ENCODE measurements at regions not wholly inside any gene's neighbourhood (a gene's known extent, or its start where the extent isn't known, plus 50 kb on each side); places are given as distances from the start of the nearest gene placed in this dataset.

DNA sequence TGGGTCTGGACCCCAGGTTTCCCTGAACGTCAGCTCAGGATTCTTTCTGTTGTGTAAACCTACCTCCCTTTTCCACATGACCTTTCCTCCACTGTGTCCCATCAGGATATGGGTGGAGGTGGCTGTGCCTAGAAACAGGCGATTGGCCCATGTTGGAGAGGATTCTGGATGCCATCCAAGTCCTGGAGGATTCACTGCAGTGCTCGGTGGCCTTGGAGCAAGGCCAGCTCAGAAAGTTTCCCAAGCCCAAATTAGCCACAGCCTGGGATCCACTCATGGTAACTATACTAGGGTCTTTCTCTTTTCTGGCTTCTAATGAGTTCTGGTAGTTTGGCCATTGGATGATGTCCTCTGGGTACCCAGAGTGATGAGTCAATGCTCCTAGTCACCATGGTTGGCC, 141.6 kb downstream of the SNX19 start:
- peak overlapping the region; percentile 48; the same call in 1 of the 2 replicates for H3K27ac ChIP-seq (ENCODE audit: low read length)
- no peaks in the 10 kb centered on the region for H3K9me3 ChIP-seq (ENCODE audit: control insufficient read depth, insufficient read depth, low read depth, low read length)
- TF ChIP-seq POLR2AphosphoS5 (IDR thresholded peaks at IDR 0.05; ENCODE audit: low read depth, low read length): no peak
- TF ChIP-seq, protein P1, sequence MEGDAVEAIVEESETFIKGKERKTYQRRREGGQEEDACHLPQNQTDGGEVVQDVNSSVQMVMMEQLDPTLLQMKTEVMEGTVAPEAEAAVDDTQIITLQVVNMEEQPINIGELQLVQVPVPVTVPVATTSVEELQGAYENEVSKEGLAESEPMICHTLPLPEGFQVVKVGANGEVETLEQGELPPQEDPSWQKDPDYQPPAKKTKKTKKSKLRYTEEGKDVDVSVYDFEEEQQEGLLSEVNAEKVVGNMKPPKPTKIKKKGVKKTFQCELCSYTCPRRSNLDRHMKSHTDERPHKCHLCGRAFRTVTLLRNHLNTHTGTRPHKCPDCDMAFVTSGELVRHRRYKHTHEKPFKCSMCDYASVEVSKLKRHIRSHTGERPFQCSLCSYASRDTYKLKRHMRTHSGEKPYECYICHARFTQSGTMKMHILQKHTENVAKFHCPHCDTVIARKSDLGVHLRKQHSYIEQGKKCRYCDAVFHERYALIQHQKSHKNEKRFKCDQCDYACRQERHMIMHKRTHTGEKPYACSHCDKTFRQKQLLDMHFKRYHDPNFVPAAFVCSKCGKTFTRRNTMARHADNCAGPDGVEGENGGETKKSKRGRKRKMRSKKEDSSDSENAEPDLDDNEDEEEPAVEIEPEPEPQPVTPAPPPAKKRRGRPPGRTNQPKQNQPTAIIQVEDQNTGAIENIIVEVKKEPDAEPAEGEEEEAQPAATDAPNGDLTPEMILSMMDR (IDR thresholded peaks at IDR 0.05): no peak
- POLR2A ChIA-PET: no interaction called here
- CTCF ChIA-PET: no interaction called here
- no peaks in the 10 kb centered on the region for H3K36me3 ChIP-seq (ENCODE audit: control insufficient read depth, insufficient read depth, low read length)
- H3K27me3 ChIP-seq (ENCODE audit: control insufficient read depth, insufficient read depth, low read length): no peaks in the 10 kb centered on the region
- BruUV-seq (replicated peaks): no TSS peak
- DNase-seq (ENCODE audit: low read depth, low spot score) (no peak), ATAC-seq (no peak)
- H3K4me1 ChIP-seq (ENCODE audit: control insufficient read depth, insufficient read depth, low read length): peaks cover 6% of the 10 kb centered on the region; the same call in 1 of the 2 replicates
- no peak overlapping the region for H3K4me3 ChIP-seq (ENCODE audit: low read depth in 2 of 2, low read length in 2 of 2)
- intact Hi-C loops (cut with micrococcal nuclease; ENCODE audit: unreplicated experiment) (no loop called here), in situ Hi-C loops (cut with HindIII; ENCODE audit: low pct_unique_long_range_greater_than_20kb, low sequenced_read_pairs) (no loop called here)

DNA sequence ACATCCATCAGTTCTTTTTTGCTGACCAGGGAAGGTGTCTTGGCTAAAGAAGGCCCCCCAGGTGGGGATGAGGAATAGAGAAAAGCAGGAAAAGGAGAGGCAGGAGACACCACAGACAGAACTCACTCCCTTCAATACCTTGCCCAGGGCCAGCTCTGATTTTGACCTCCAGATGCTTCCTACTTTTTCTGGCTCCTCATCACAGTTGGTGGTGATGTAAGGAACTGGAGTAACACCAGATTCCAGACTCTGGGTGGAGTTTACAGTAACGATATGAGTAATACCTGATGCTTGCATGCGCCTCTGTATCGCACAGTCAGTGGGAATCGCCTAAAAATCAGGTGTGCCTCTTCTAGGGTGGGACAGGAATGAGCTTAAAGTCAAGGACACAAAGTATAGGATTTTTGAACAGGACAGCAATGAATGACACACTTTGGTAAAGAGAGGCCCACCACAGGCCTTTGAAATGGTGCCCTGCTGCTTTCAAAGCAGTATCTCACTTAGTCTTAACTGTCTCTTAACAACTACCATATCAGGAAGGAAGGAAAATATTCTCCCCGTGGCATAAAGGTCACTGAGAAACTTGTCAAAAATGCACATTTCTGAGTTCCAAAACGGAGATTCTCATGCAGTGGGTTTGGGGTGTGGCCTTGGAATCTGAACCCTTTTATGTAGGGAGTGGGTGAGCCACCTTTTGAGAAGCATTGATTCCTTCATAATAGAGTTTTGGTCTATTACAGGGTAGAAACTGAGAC, 140.8 kb downstream of the SNX19 start:
- Histone ChIP-seq H3K4me3 (ENCODE audit: low read depth in 2 of 2, low read length in 2 of 2) (no peak overlapping the region), H3K36me3 (ENCODE audit: control insufficient read depth, insufficient read depth, low read length) (no peaks in the 10 kb centered on the region), H3K27ac (ENCODE audit: low read length) (peak overlapping the region; percentile 31; the same call in 1 of the 2 replicates), H3K4me1 (ENCODE audit: control insufficient read depth, insufficient read depth, low read length) (peaks cover 6% of the 10 kb centered on the region; the same call in 1 of the 2 replicates), H3K27me3 (ENCODE audit: control insufficient read depth, insufficient read depth, low read length) (no peaks in the 10 kb centered on the region), H3K9me3 (ENCODE audit: control insufficient read depth, insufficient read depth, low read depth, low read length) (no peaks in the 10 kb centered on the region)
- DNase-seq (ENCODE audit: low read depth, low spot score) (no peak), ATAC-seq (no peak)
- in situ Hi-C loops (cut with HindIII; ENCODE audit: low pct_unique_long_range_greater_than_20kb, low sequenced_read_pairs): no loop called here
- no TSS peak for BruUV-seq (replicated peaks)
- CTCF ChIA-PET: no interaction called here
- POLR2A ChIA-PET: no interaction called here
- intact Hi-C loops (cut with micrococcal nuclease; ENCODE audit: unreplicated experiment): no loop called here
- TF ChIP-seq SIN3A (IDR thresholded peaks at IDR 0.05; ENCODE audit: borderline replicate concordance, insufficient read depth, low read depth, low read length) (no peak), TCF7L2 (IDR thresholded peaks at IDR 0.05; ENCODE audit: low read depth, low read length) (no peak), POLR2AphosphoS5 (IDR thresholded peaks at IDR 0.05; ENCODE audit: low read depth, low read length) (no peak)
- TF ChIP-seq, protein P1 (IDR thresholded peaks at IDR 0.05): no peak
- TF ChIP-seq, protein P2, sequence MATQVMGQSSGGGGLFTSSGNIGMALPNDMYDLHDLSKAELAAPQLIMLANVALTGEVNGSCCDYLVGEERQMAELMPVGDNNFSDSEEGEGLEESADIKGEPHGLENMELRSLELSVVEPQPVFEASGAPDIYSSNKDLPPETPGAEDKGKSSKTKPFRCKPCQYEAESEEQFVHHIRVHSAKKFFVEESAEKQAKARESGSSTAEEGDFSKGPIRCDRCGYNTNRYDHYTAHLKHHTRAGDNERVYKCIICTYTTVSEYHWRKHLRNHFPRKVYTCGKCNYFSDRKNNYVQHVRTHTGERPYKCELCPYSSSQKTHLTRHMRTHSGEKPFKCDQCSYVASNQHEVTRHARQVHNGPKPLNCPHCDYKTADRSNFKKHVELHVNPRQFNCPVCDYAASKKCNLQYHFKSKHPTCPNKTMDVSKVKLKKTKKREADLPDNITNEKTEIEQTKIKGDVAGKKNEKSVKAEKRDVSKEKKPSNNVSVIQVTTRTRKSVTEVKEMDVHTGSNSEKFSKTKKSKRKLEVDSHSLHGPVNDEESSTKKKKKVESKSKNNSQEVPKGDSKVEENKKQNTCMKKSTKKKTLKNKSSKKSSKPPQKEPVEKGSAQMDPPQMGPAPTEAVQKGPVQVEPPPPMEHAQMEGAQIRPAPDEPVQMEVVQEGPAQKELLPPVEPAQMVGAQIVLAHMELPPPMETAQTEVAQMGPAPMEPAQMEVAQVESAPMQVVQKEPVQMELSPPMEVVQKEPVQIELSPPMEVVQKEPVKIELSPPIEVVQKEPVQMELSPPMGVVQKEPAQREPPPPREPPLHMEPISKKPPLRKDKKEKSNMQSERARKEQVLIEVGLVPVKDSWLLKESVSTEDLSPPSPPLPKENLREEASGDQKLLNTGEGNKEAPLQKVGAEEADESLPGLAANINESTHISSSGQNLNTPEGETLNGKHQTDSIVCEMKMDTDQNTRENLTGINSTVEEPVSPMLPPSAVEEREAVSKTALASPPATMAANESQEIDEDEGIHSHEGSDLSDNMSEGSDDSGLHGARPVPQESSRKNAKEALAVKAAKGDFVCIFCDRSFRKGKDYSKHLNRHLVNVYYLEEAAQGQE (IDR thresholded peaks at IDR 0.05; ENCODE audit: insufficient read depth in 1 of 2, low read depth in 2 of 2, low read length in 1 of 2): no peak

Data from Panc1 (cell line).